GM10248 (cell line): ENCODE measurements at regions not wholly inside any gene's neighbourhood (a gene's known extent, or its start where the extent isn't known, plus 50 kb on each side); places are given as distances from the start of the nearest gene placed in this dataset.

ENCODE experiments used
- CTCF ChIA-PET: fragments of 300-600 bp; sonication (Branson Sonifier 250); formaldehyde crosslinking; extraction: SDS; loops from one replicate; lab custom pipeline; 2021; ENCODE audit warnings: antibody characterized with exemption; lab: Yijun Ruan, JAX
- POLR2A ChIA-PET: fragments of 350-650 bp; sonication (Branson Sonifier 250); formaldehyde crosslinking; extraction: SDS; loops from one replicate; lab custom pipeline; 2020; ENCODE audit warnings: antibody characterized with exemption; lab: Yijun Ruan, JAX
- DNase-seq: peaks from one replicate; pipeline ENCODE4 v3.0.0; 2012; ENCODE audit errors: extremely low spot score
- CTCF ChIP-seq: IDR thresholded peaks from 2 replicates; pipeline ENCODE4 v1.5.1; 2012; ENCODE audit warnings: mild to moderate bottlenecking, low read depth; ENCODE audit errors: extremely low read depth, missing control alignments, control extremely low read depth

- ChIA-PET POLR2A (no interaction called here), CTCF (no interaction called here)
- DNase-seq, result no peak
- no peak for TF ChIP-seq CTCF
These were observed 330.1 kb upstream of the HAND2 start for GRCh38 chr4:173860094-173860493.

GRCh38 chr4:173859091-173859713 lies 329.2 kb upstream of the HAND2 start:
- ChIA-PET POLR2A (no interaction called here), CTCF (no interaction called here)
- no peak for TF ChIP-seq CTCF
- no peak for DNase-seq

- CTCF ChIA-PET, result no interaction called here
- TF ChIP-seq CTCF, result no peak
- POLR2A ChIA-PET, result no interaction called here
- DNase-seq, result no peak
These were observed 328.4 kb upstream of the HAND2 start for GRCh38 chr4:173858471-173858870.

- POLR2A ChIA-PET, result no interaction called here
- DNase-seq, result no peak
- no peak for TF ChIP-seq CTCF
- CTCF ChIA-PET, result no interaction called here
These were observed 327.8 kb upstream of the HAND2 start for GRCh38 chr4:173857828-173858227.

- no peak for DNase-seq
- ChIA-PET POLR2A (no interaction called here), CTCF (no interaction called here)
- no peak for TF ChIP-seq CTCF
These were observed 325.0 kb upstream of the HAND2 start for GRCh38 chr4:173855015-173855414.

GRCh38 chr4:173852775-173853174 lies 322.7 kb upstream of the HAND2 start:
- TF ChIP-seq CTCF, result no peak
- ChIA-PET CTCF (interaction anchor here (1.3 to 1.5 kb wide), 4 partner anchors 8 to 100 kb away, joined by 3 to 4 read pairs (median 3); no protein-coding TSS in a partner anchor), POLR2A (no interaction called here)
- DNase-seq, result no peak
